IMR-90 (cell line): ENCODE measurements at regions not wholly inside any gene's neighbourhood (a gene's known extent, or its start where the extent isn't known, plus 50 kb on each side); places are given as distances from the start of the nearest gene placed in this dataset.

Source experiments
- ATAC-seq: fragments of 200-7000 bp; cut with Tn5 transposase; 2 replicates; pipeline ENCODE4 v1.9.1; 2020; ENCODE audit warnings: low read depth, mild to moderate bottlenecking, moderate library complexity
- BruUV-seq: library from RNA; stranded (reverse); fragments of 400-500 nt; replicated peaks from 2 replicates; lab custom pipeline; 2021; lab: Mats Ljungman, UMichigan
- CTCF ChIA-PET: fragments of 300-600 bp; formaldehyde crosslinking; extraction: SDS; loops from one replicate; lab custom pipeline; 2021; ENCODE audit warnings: antibody characterized with exemption; lab: Yijun Ruan, JAX
- POLR2A ChIA-PET: fragments of 300-600 bp; sonication (Branson Sonifier 250); formaldehyde crosslinking; loops from one replicate; lab custom pipeline; 2022; ENCODE audit warnings: antibody characterized with exemption; ENCODE audit not compliant: unreplicated experiment; lab: Charles Lee
- DNase-seq: peaks from one replicate; pipeline ENCODE4 v3.0.0; 2013
- H2AFZ ChIP-seq: replicated peaks from 2 replicates; pipeline ENCODE3; 2013; ENCODE audit warnings: low read length, mild to moderate bottlenecking; ENCODE audit not compliant: poor library complexity
- H2AK5ac ChIP-seq: 2 replicates; pipeline ENCODE4 v1.6.1; 2013; ENCODE audit warnings: low read depth, low read length, inconsistent platforms
- H2AK9ac ChIP-seq: replicated peaks from 2 replicates; pipeline ENCODE3; 2013; ENCODE audit warnings: mild to moderate bottlenecking, low read depth, low read length, moderate library complexity; ENCODE audit not compliant: poor library complexity
- H2BK120ac ChIP-seq: 2 replicates; pipeline ENCODE4 v1.6.1; 2013; ENCODE audit warnings: low read depth, low read length, inconsistent platforms
- H2BK15ac ChIP-seq: 3 replicates; pipeline ENCODE4 v1.6.1; 2013; ENCODE audit warnings: low read depth, low read length, inconsistent platforms
- H2BK20ac ChIP-seq: 2 replicates; pipeline ENCODE4 v1.6.1; 2013; ENCODE audit warnings: low read depth, mild to moderate bottlenecking, inconsistent platforms, low read length, moderate library complexity
- H2BK5ac ChIP-seq: 2 replicates; pipeline ENCODE4 v1.6.1; 2013; ENCODE audit warnings: mild to moderate bottlenecking, low read depth, low read length, inconsistent platforms; ENCODE audit not compliant: poor library complexity, severe bottlenecking
- H3K14ac ChIP-seq: replicated peaks from 2 replicates; pipeline ENCODE4 v1.6.1; 2013; ENCODE audit warnings: low read depth, low read length, inconsistent platforms
- H3K18ac ChIP-seq: 2 replicates; pipeline ENCODE4 v1.6.1; 2013; ENCODE audit warnings: low read depth, low read length, control low read depth
- H3K23ac ChIP-seq: 2 replicates; pipeline ENCODE4 v1.6.1; 2013; ENCODE audit warnings: low read depth, low read length, inconsistent platforms
- H3K27ac ChIP-seq: 2 replicates; pipeline ENCODE4 v1.5.1; 2013; ENCODE audit warnings: mild to moderate bottlenecking, control low read depth, low read length; ENCODE audit not compliant: insufficient read depth
- H3K27me3 ChIP-seq: 2 replicates; pipeline ENCODE4 v1.6.1; 2013; ENCODE audit warnings: low read length; ENCODE audit not compliant: control insufficient read depth, insufficient read depth
- H3K36me3 ChIP-seq: 2 replicates; pipeline ENCODE4 v1.6.1; 2013; ENCODE audit warnings: low read length, mixed read lengths; ENCODE audit not compliant: control insufficient read depth, insufficient read depth
- H3K4ac ChIP-seq: 2 replicates; pipeline ENCODE4 v1.6.1; 2013; ENCODE audit warnings: low read depth, low read length, inconsistent platforms
- H3K4me1 ChIP-seq: 2 replicates; pipeline ENCODE4 v1.6.1; 2013; ENCODE audit warnings: low read length, mixed read lengths; ENCODE audit not compliant: control insufficient read depth, insufficient read depth
- H3K4me2 ChIP-seq: 2 replicates; pipeline ENCODE4 v1.6.1; 2013; ENCODE audit warnings: low read depth, mild to moderate bottlenecking, control low read depth, low read length, moderate library complexity
- H3K4me3 ChIP-seq: 2 replicates; pipeline ENCODE4 v1.5.1; 2013; ENCODE audit warnings: low read depth, mild to moderate bottlenecking, control low read depth, low read length, moderate library complexity; ENCODE audit not compliant: insufficient read depth
- H3K56ac ChIP-seq: 2 replicates; pipeline ENCODE4 v1.6.1; 2013; ENCODE audit warnings: low read length, inconsistent platforms; ENCODE audit not compliant: insufficient read depth; ENCODE audit errors: extremely low read depth
- H3K79me1 ChIP-seq, 2 experiments: 2 replicates each; pipeline ENCODE4 v1.6.1; 2013; ENCODE audit warnings: low read length in 2 of 2, inconsistent platforms in 1 of 2, low read depth in 1 of 2
- H3K9ac ChIP-seq: 2 replicates; pipeline ENCODE4 v1.6.1; 2013; ENCODE audit warnings: low read depth, low read length, control low read depth
- H3K9me1 ChIP-seq: 2 replicates; pipeline ENCODE4 v1.6.1; 2013; ENCODE audit warnings: low read length, inconsistent platforms; ENCODE audit not compliant: insufficient read depth
- H3K9me3 ChIP-seq: 2 replicates; pipeline ENCODE4 v1.6.1; 2013; ENCODE audit warnings: low read length; ENCODE audit not compliant: control insufficient read depth, insufficient read depth
- H4K20me1 ChIP-seq: 2 replicates; pipeline ENCODE4 v1.6.1; 2013; ENCODE audit warnings: low read length, inconsistent platforms; ENCODE audit not compliant: insufficient read depth
- H4K5ac ChIP-seq: 2 replicates; pipeline ENCODE4 v1.6.1; 2013; ENCODE audit warnings: mild to moderate bottlenecking, low read depth, low read length, control low read depth
- H4K8ac ChIP-seq, 2 experiments: 2 replicates each; pipeline ENCODE4 v1.6.1; 2013; ENCODE audit warnings: low read depth in 2 of 2, low read length in 2 of 2, control low read depth in 1 of 2, inconsistent platforms in 1 of 2
- H4K91ac ChIP-seq: 2 replicates; pipeline ENCODE4 v1.6.1; 2013; ENCODE audit warnings: low read depth, low read length, inconsistent platforms; ENCODE audit not compliant: insufficient read depth
- BHLHE40 ChIP-seq: fragments of 150-350 bp; IDR thresholded peaks from 2 replicates; pipeline ENCODE4 v1.6.1; 2016; ENCODE audit warnings: mild to moderate bottlenecking, low read depth, low read length
- CEBPB ChIP-seq: IDR thresholded peaks from 2 replicates; pipeline ENCODE4 v1.6.1; 2012; ENCODE audit warnings: low read depth, low read length, improper control_type of control experiment
- FOS ChIP-seq: fragments of 150-350 bp; IDR thresholded peaks from 2 replicates; pipeline ENCODE4 v1.6.1; 2016; ENCODE audit warnings: low read depth, low read length
- POLR2A ChIP-seq: IDR thresholded peaks from 2 replicates; pipeline ENCODE4 v1.6.1; 2012; ENCODE audit warnings: mild to moderate bottlenecking, low read depth, low read length
- RFX5 ChIP-seq: IDR thresholded peaks from 2 replicates; pipeline ENCODE4 v1.8.0; 2012; ENCODE audit warnings: low read depth, mild to moderate bottlenecking, low read length, moderate library complexity
- WGBS, 2 experiments: methylation state at CpG; one replicate each; pipeline versions ENCODE4 v1.1.5 to v1.1.7; 2013; ENCODE audit warnings: missing lambda C conversion rate in 2 of 2; ENCODE audit not compliant: insufficient read length in 1 of 2; ENCODE audit errors: extremely low coverage in 2 of 2; 5-methylcytosine and 5-hydroxymethylcytosine counted together
- dilution Hi-C: fragments of 300-500 bp; cut with HindIII; formaldehyde crosslinking; loops from one replicate; pipeline ENCODE4 v1.14.3; 2018; ENCODE audit warnings: low sequenced_read_pairs; ENCODE audit not compliant: unreplicated experiment
- in situ Hi-C: fragments of 300-500 bp; cut with MboI; formaldehyde crosslinking; loops from 3 replicates; pipeline ENCODE4 v1.14.3; 2019; ENCODE audit warnings: low sequenced_read_pairs, inconsistent platforms, mixed read lengths
- intact Hi-C: fragments of 100-400 bp; cut with micrococcal nuclease; formaldehyde crosslinking; loops from 2 replicates; pipeline ENCODE4 v1.10.0; 2022
- TF ChIP-seq, protein P1 (sequence below): conservative IDR thresholded peaks from 2 replicates; pipeline ENCODE4 v1.5.1; 2012; ENCODE audit warnings: mild to moderate bottlenecking, low read depth, low read length, improper control_type of control experiment
- TF ChIP-seq, protein P2 (sequence below): fragments of 150-350 bp; IDR thresholded peaks from 2 replicates; pipeline ENCODE4 v1.6.1; 2017; ENCODE audit warnings: mild to moderate bottlenecking, antibody characterized with exemption, low read length, low read depth

DNA sequence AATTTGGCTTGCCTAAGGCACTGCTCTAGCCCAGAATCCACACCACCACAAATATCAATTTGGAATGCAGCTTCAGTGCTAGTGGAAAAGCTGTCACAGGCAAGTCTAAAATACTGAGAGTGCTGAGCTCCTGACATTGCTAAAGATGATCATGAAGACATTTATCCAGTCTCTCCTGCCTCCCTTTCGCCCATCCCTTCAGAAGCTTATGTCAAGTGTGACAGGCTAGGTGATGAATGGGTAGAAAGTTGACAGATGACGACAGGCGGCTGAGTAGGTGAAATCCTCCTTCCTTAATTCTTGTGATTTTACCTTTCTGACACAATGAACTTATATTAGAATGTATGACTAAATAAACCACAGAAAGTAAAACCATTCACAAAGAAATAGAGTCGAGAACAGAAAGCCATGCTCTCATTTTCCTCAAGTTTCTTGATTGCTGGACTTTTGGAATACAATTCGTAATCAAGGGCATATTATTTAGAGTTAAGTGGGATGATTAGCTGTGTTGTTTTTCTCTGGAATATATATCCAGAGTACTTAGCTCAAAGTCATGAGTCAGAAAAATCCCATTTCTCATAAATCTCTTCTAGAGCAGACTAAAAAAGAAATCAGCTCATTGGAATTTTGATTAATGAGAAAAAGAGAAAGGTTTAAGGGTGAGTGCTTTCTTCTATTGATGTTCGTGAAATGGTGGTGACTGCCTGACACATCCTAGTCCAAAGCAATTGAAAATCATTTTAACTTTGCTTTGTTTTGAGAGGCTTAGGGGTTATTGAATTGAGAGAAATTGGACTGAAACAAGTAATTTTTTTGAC lies 1228.2 kb upstream of the CITED2 start:
- ATAC-seq (peak; percentile 35), DNase-seq (no peak)
- H4K20me1 ChIP-seq: no peaks in the 10 kb centered on the region
- H2BK120ac ChIP-seq: peak overlapping the region; percentile 98
- dilution Hi-C loops (no loop called here), in situ Hi-C loops (no loop called here), intact Hi-C loops (no loop called here)
- H3K23ac ChIP-seq: peak overlapping the region; percentile 68
- WGBS, 2 experiments: no CpG with 5 or more reads among the region's 6 CpGs
- BruUV-seq: no TSS peak
- peak overlapping the region; percentile 87 for H3K14ac ChIP-seq
- peak overlapping the region; percentile 19; the same call in 1 of the 2 replicates for H3K9ac ChIP-seq
- peak overlapping the region; percentile 92 for H4K91ac ChIP-seq
- POLR2A ChIA-PET: no interaction called here
- peaks cover 9% of the 10 kb centered on the region; the same call in 1 of the 2 replicates for H3K4me1 ChIP-seq
- H4K5ac ChIP-seq: peak overlapping the region; percentile 50; the same call in 1 of the 2 replicates
- peak overlapping the region; percentile 76; the same call in 1 of the 2 replicates for H3K18ac ChIP-seq
- peak overlapping the region; percentile 38 for H2AK9ac ChIP-seq
- peak overlapping the region; percentile 34; the same call in 1 of the 2 replicates for H3K27ac ChIP-seq
- H2AK5ac ChIP-seq: peak overlapping the region; percentile 98
- TF ChIP-seq POLR2A: no peak
- no peak for TF ChIP-seq CEBPB
- TF ChIP-seq, protein P1, sequence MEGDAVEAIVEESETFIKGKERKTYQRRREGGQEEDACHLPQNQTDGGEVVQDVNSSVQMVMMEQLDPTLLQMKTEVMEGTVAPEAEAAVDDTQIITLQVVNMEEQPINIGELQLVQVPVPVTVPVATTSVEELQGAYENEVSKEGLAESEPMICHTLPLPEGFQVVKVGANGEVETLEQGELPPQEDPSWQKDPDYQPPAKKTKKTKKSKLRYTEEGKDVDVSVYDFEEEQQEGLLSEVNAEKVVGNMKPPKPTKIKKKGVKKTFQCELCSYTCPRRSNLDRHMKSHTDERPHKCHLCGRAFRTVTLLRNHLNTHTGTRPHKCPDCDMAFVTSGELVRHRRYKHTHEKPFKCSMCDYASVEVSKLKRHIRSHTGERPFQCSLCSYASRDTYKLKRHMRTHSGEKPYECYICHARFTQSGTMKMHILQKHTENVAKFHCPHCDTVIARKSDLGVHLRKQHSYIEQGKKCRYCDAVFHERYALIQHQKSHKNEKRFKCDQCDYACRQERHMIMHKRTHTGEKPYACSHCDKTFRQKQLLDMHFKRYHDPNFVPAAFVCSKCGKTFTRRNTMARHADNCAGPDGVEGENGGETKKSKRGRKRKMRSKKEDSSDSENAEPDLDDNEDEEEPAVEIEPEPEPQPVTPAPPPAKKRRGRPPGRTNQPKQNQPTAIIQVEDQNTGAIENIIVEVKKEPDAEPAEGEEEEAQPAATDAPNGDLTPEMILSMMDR: no peak
- no peak for TF ChIP-seq FOS
- TF ChIP-seq BHLHE40: no peak
- TF ChIP-seq RFX5: no peak
- TF ChIP-seq, protein P2, sequence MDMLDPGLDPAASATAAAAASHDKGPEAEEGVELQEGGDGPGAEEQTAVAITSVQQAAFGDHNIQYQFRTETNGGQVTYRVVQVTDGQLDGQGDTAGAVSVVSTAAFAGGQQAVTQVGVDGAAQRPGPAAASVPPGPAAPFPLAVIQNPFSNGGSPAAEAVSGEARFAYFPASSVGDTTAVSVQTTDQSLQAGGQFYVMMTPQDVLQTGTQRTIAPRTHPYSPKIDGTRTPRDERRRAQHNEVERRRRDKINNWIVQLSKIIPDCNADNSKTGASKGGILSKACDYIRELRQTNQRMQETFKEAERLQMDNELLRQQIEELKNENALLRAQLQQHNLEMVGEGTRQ: no peak
- CTCF ChIA-PET: interaction anchor here (0.6 to 0.9 kb wide), 3 partner anchors 61 to 1998 kb away, joined by 3 to 6 read pairs (median 3); no protein-coding TSS in a partner anchor
- H3K79me1 ChIP-seq: no peaks in the 10 kb centered on the region
- no peak overlapping the region for H3K4me3 ChIP-seq
- peak overlapping the region; percentile 97 for H2BK20ac ChIP-seq
- peak overlapping the region; percentile 38; the same call in 1 of the 2 replicates for H3K56ac ChIP-seq
- H2BK5ac ChIP-seq: peak overlapping the region; percentile 84
- H3K4ac ChIP-seq: peak overlapping the region; percentile 94
- peak overlapping the region; percentile 83 to 90 for H4K8ac ChIP-seq
- H2AFZ ChIP-seq: peak overlapping the region; percentile 48
- H3K9me1 ChIP-seq: peaks cover 2% of the 10 kb centered on the region; the same call in 1 of the 2 replicates
- H3K36me3 ChIP-seq: no peaks in the 10 kb centered on the region
- H3K27me3 ChIP-seq: no peaks in the 10 kb centered on the region
- H3K4me2 ChIP-seq: no peak overlapping the region
- peak overlapping the region; percentile 99; the same call in 2 of the 3 replicates for H2BK15ac ChIP-seq
- H3K9me3 ChIP-seq: no peaks in the 10 kb centered on the region; the same call in 1 of the 2 replicates
